ENCODE measurements at regions not wholly inside any gene's neighbourhood (a gene's known extent, or its start where the extent isn't known, plus 50 kb on each side); places are given as distances from the start of the nearest gene placed in this dataset.
"Not testable (repeated sequence)": the region's sequence is repeated elsewhere in the genome, so short reads cannot be mapped to it uniquely, and the experiment has no call there.

- no peak for DNase-seq (ENCODE audit: low read depth)
Measured at GRCh38 chr18:47728921-47729320, 201.5 kb downstream of the SMAD2 start.

GRCh38 chr18:47727409-47727808, 203.1 kb downstream of the SMAD2 start:
- DNase-seq (ENCODE audit: low read depth), result no peak

GRCh38 chr18:47726550-47726949, 203.9 kb downstream of the SMAD2 start:
- DNase-seq (ENCODE audit: low read depth), result no peak

GRCh38 chr18:47725656-47726055, 204.8 kb downstream of the SMAD2 start:
- DNase-seq (ENCODE audit: low read depth), result no peak

GRCh38 chr18:47724186-47724975, 206.1 kb downstream of the SMAD2 start:
- no peak for DNase-seq (ENCODE audit: low read depth)

- no peak for DNase-seq (ENCODE audit: low read depth)
Measured at GRCh38 chr18:47721876-47722275, 208.6 kb downstream of the SMAD2 start.

- DNase-seq (ENCODE audit: low read depth), result no peak
Measured at GRCh38 chr18:47720741-47721140, 209.7 kb downstream of the SMAD2 start.

- no peak for DNase-seq (ENCODE audit: low read depth)
Measured at GRCh38 chr18:47719096-47719780, 211.2 kb downstream of the SMAD2 start.

GRCh38 chr18:47718646-47719045, 211.8 kb downstream of the SMAD2 start:
- DNase-seq (ENCODE audit: low read depth), result no peak

- DNase-seq (ENCODE audit: low read depth), result no peak
Measured at GRCh38 chr18:47717257-47717656, 213.2 kb downstream of the SMAD2 start.

- DNase-seq (ENCODE audit: low read depth), result no peak
Measured at GRCh38 chr18:47716632-47717185, 213.8 kb downstream of the SMAD2 start.

GRCh38 chr18:47710451-47710850, 220.0 kb downstream of the SMAD2 start:
- no peak for DNase-seq (ENCODE audit: low read depth)

- DNase-seq (ENCODE audit: low read depth), result no peak
Measured at GRCh38 chr18:47709556-47709955, 220.9 kb downstream of the SMAD2 start.

GRCh38 chr18:47708206-47708605, 222.3 kb downstream of the SMAD2 start:
- no peak for DNase-seq (ENCODE audit: low read depth)

GRCh38 chr18:47701134-47701533, 229.3 kb downstream of the SMAD2 start:
- DNase-seq (ENCODE audit: low read depth), result no peak

GRCh38 chr18:47696870-47697269, 233.6 kb downstream of the SMAD2 start:
- DNase-seq (ENCODE audit: low read depth), result no peak

- DNase-seq (ENCODE audit: low read depth), result no peak
Measured at GRCh38 chr18:47691611-47692010, 238.8 kb downstream of the SMAD2 start.

- DNase-seq (ENCODE audit: low read depth), result not testable (repeated sequence)
Measured at GRCh38 chr18:47690778-47691177, 239.7 kb downstream of the SMAD2 start.

- DNase-seq (ENCODE audit: low read depth), result no peak
Measured at GRCh38 chr18:47689371-47689770, 241.1 kb downstream of the SMAD2 start.

- no peak for DNase-seq (ENCODE audit: low read depth)
Measured at GRCh38 chr18:47686806-47687205, 243.7 kb downstream of the SMAD2 start.

GRCh38 chr18:47683774-47684173, 246.7 kb downstream of the SMAD2 start:
- no peak for DNase-seq (ENCODE audit: low read depth)

GRCh38 chr18:47682876-47683275, 247.6 kb downstream of the SMAD2 start:
- DNase-seq (ENCODE audit: low read depth), result no peak

- no peak for DNase-seq (ENCODE audit: low read depth)
Measured at GRCh38 chr18:47680488-47680887, 250.0 kb downstream of the SMAD2 start.
